ENCODE measurements at regions not wholly inside any gene's neighbourhood (a gene's known extent, or its start where the extent isn't known, plus 50 kb on each side); places are given as distances from the start of the nearest gene placed in this dataset.

DNA sequence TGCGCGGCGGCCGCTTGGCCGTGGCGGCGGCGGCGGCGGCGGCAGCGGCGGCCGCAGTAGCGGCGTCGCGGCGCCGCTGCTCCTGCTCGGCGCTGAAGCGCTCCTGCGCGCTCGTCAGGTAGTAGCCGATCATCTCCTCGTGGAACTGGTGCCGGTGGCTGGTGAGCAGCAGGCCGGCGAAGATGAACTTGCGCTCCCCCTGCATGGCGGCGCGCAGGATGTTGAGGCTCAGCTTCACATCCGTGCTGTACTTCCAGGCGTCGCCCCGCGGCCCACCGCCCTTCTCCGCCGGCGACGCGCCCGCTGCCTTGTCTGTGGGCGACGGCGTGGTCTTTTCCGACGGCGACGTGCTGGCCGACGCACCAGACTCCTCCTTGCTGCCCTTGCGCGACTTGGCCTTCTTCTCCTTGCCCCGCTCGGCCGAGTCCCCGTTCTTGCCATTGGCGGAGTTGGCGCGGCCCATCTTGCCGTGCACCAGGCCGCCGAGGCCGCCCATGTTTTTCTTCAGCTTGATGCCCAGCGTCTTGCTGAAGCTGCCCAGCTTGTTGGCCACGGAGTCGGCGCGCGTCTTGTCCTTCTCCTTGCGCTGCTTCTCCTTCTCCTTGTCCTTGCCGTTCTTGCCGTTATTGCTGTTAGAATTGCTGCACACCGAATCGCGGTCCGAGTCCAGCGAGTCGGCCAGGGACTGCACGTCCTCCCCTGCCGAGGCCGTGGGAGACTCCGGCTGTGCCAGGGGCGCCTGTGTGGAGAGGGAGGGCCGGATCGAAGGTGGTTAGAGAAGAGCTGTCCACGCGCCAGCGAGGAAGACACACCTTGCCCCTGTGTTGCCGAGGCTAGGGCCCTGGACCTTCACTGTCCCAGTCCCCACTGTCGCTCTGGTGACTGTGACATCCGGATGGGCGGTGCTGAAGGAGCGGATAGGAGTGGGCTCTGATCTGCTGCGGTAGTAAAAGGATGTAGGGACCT lies 157.6 kb downstream of the KLF13 start:
- no peak overlapping the region for H3K4me3 ChIP-seq (replicated peaks; ENCODE audit: low read depth, low read length)
- DNase-seq (ENCODE audit: extremely low read depth, insufficient read length), result no peak
- H3K36me3 ChIP-seq (ENCODE audit: control insufficient read depth, insufficient read depth, low read length), result no peaks in the 10 kb centered on the region
- TF ChIP-seq, protein P1, sequence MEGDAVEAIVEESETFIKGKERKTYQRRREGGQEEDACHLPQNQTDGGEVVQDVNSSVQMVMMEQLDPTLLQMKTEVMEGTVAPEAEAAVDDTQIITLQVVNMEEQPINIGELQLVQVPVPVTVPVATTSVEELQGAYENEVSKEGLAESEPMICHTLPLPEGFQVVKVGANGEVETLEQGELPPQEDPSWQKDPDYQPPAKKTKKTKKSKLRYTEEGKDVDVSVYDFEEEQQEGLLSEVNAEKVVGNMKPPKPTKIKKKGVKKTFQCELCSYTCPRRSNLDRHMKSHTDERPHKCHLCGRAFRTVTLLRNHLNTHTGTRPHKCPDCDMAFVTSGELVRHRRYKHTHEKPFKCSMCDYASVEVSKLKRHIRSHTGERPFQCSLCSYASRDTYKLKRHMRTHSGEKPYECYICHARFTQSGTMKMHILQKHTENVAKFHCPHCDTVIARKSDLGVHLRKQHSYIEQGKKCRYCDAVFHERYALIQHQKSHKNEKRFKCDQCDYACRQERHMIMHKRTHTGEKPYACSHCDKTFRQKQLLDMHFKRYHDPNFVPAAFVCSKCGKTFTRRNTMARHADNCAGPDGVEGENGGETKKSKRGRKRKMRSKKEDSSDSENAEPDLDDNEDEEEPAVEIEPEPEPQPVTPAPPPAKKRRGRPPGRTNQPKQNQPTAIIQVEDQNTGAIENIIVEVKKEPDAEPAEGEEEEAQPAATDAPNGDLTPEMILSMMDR (IDR thresholded peaks at IDR 0.05; ENCODE audit: insufficient read depth, low read length, poor library complexity, severe bottlenecking), result no peak
- no peaks in the 10 kb centered on the region for H3K27me3 ChIP-seq (replicated peaks; ENCODE audit: control insufficient read depth, insufficient read depth, low read length)

DNA sequence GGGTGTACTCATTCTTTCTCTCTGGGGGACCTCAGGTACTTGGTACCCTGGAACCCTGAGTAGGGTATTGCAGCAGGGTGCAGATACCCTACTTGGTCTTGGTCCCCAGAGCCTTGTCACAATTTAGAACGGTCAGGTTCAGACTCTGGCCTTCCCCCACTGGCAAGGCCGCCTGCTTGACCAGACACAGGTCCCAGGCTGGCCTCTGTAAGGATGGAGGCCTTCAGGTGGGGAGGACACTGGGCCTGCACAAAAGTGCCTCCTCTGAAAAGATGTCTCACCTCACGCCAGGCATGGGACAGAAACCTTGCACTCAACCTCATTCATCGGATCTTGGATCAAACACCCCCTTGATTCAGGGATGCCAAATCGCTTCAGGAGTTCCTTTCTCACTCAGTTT lies 158.4 kb downstream of the KLF13 start:
- no peak for DNase-seq (ENCODE audit: extremely low read depth, insufficient read length)
- H3K4me3 ChIP-seq (replicated peaks; ENCODE audit: low read depth, low read length), result no peak overlapping the region
- H3K36me3 ChIP-seq (ENCODE audit: control insufficient read depth, insufficient read depth, low read length), result no peaks in the 10 kb centered on the region
- no peaks in the 10 kb centered on the region for H3K27me3 ChIP-seq (replicated peaks; ENCODE audit: control insufficient read depth, insufficient read depth, low read length)
- TF ChIP-seq, protein P1 (IDR thresholded peaks at IDR 0.05; ENCODE audit: insufficient read depth, low read length, poor library complexity, severe bottlenecking), result no peak

DNA sequence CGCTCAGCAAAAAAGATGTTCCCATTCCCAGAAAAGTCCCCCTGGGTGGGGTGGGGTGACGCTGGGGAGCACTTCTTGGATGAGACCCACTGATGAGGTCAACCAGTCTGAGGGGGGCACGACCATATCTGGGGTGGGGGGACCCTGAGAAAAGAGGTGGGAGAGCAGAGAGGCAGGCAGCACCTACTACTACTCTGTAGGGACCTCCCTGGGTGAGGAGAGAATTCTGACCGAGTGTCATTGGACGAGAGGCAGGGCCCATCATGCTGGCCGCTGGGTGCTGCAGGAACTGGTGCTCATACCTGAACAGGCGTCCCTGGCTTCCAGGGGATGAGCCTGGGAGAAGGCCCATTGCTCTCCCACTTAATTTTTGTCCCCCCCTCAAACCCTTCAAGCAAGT lies 158.8 kb downstream of the KLF13 start:
- Histone ChIP-seq H3K27me3 (replicated peaks; ENCODE audit: control insufficient read depth, insufficient read depth, low read length) (no peaks in the 10 kb centered on the region), H3K36me3 (ENCODE audit: control insufficient read depth, insufficient read depth, low read length) (no peaks in the 10 kb centered on the region), H3K4me3 (replicated peaks; ENCODE audit: low read depth, low read length) (no peak overlapping the region)
- TF ChIP-seq, protein P1 (IDR thresholded peaks at IDR 0.05; ENCODE audit: insufficient read depth, low read length, poor library complexity, severe bottlenecking), result no peak
- DNase-seq (ENCODE audit: extremely low read depth, insufficient read length), result no peak

- DNase-seq (ENCODE audit: extremely low read depth, insufficient read length), result no peak
- TF ChIP-seq, protein P1 (IDR thresholded peaks at IDR 0.05; ENCODE audit: insufficient read depth, low read length, poor library complexity, severe bottlenecking), result no peak
Measured at GRCh38 chr15:31485911-31486461, 159.4 kb downstream of the KLF13 start.

DNA sequence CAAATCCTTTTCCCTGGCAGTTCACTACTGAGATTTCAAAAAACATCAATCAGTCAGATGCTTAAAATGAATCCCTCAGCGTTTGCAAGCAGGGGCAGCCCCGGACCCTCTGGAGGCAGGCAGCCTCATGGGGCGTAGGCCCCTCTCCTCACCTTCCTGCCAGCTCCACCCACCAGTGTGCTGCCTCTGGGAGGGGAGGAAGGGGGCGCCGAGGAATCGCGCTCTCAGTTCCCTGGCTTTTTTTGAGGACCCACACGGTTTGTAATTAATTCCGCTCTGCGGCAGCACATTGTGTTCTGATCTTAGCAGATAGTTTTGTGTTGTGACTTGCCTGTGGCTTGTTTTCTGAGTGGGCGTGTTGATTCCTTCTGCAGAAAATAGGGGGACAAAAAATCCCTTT lies 159.9 kb downstream of the KLF13 start:
- H3K4me3 ChIP-seq (replicated peaks; ENCODE audit: low read depth, low read length), result no peak overlapping the region
- DNase-seq (ENCODE audit: extremely low read depth, insufficient read length), result no peak

More at GRCh38 chr15:31485911-31486461, 159.4 kb downstream of the KLF13 start:
- Histone ChIP-seq H3K4me3 (replicated peaks; ENCODE audit: low read depth, low read length) (no peak overlapping the region), H3K36me3 (ENCODE audit: control insufficient read depth, insufficient read depth, low read length) (no peaks in the 10 kb centered on the region), H3K27me3 (replicated peaks; ENCODE audit: control insufficient read depth, insufficient read depth, low read length) (no peaks in the 10 kb centered on the region)

More for the DNA sequence above, 159.9 kb downstream of the KLF13 start:
- H3K27me3 ChIP-seq (replicated peaks; ENCODE audit: control insufficient read depth, insufficient read depth, low read length), result no peaks in the 10 kb centered on the region
- H3K36me3 ChIP-seq (ENCODE audit: control insufficient read depth, insufficient read depth, low read length), result no peaks in the 10 kb centered on the region
- TF ChIP-seq, protein P1 (IDR thresholded peaks at IDR 0.05; ENCODE audit: insufficient read depth, low read length, poor library complexity, severe bottlenecking), result no peak
